ENCODE measurements at regions not wholly inside any gene's neighbourhood (a gene's known extent, or its start where the extent isn't known, plus 50 kb on each side); places are given as distances from the start of the nearest gene placed in this dataset.

- TF ChIP-seq CTCF (IDR thresholded peaks at IDR 0.05), result no peak
- TF ChIP-seq POLR2AphosphoS5 (IDR thresholded peaks at IDR 0.05; ENCODE audit: low read depth, low read length), result no peak
- TF ChIP-seq SIN3A (IDR thresholded peaks at IDR 0.05; ENCODE audit: borderline replicate concordance, insufficient read depth, low read depth, low read length), result no peak
- no peak for TF ChIP-seq REST (IDR thresholded peaks at IDR 0.05; ENCODE audit: insufficient read depth in 1 of 2, low read depth in 2 of 2, low read length in 1 of 2)
- TF ChIP-seq TCF7L2 (IDR thresholded peaks at IDR 0.05; ENCODE audit: low read depth, low read length), result no peak
Observed at GRCh38 chr2:75870133-75870532, 159.4 kb upstream of the GCFC2 start.

Data from Panc1 (cell line).